CD4-positive, alpha-beta T cell treated with Interleukin-4 for 1 hour (primary cell): ENCODE measurements at regions not wholly inside any gene's neighbourhood (a gene's known extent, or its start where the extent isn't known, plus 50 kb on each side); places are given as distances from the start of the nearest gene placed in this dataset.
"Not testable (repeated sequence)": the region's sequence is repeated elsewhere in the genome, so short reads cannot be mapped to it uniquely, and the experiment has no call there.

Experiments
- DNase-seq, 2 donors: peaks; one replicate each; pipeline ENCODE4 v3.0.0-alpha.2; 2020 to 2022

DNA sequence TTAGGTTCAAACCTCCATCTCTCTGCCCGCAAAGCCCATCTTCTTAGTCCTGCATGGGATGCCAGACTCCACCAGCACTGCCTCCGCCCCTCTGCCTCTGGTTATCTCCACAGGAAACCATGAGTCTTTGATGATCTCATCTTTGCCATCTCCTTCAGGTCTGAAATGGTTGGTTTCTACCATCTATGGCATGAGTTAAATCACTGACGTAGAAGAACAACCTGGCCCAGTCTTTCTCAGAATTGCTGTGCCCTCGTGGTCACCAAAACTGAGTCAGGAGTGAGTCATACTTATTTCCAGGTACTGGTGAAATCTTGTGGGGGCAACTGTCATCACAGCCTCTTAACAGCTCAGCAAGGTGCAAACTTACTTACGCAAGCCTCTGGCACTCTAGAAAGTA lies 468.7 kb upstream of the C16orf82 start:
- DNase-seq = peak; percentile 69 to 78

DNA sequence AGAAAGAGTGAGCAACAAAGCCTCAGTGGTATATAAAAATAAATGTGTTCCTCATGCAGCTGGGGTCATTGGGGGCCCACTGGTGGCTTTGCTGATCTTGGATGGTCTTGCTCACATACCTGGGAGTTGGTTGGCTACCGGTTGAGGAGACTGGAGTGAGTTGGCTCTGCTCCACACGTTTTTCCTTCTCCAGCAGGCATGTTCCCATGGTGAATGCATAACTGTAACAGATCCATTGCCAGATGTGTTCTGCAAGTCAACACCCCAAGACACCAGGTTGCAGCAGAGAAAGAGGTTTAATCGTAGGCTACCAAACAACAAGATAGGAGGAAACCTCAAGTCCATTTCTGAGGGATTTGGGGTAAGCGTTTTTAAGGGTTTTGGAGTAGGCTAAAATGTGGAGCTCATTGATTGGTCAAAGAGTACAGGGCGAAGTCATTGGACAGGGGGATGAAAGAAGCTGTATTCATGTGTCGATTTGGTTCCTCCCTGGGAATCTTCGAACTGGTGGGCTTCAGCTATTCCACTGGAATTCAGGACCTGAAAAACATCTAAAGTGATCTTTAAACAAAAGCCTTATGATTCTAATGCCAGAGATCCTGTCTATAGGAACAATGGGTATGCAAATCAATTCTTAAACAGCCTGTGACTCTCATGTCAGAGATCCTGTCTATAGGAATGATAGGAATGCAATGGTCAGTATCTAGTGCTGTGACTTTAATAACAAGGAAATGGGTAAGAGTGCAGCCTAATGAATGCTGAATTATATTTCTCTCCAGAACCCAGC lies 467.5 kb upstream of the C16orf82 start:
- no peak for DNase-seq

DNA sequence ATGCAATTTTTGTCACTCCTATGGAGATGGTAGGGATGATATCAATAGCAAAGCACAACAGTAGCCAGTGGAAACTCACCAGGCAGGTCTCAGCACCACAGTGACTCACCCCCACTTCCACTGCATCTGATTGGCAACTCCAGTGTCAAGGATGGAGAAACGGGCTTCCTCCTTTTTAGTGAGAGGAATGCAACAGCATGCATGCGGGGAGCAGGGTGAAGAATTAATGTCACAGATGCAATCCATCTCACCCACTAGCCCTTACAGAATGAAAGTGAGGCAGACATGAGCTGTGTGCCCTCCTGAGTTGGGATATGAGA lies 467.0 kb upstream of the C16orf82 start:
- no peak for DNase-seq

DNA sequence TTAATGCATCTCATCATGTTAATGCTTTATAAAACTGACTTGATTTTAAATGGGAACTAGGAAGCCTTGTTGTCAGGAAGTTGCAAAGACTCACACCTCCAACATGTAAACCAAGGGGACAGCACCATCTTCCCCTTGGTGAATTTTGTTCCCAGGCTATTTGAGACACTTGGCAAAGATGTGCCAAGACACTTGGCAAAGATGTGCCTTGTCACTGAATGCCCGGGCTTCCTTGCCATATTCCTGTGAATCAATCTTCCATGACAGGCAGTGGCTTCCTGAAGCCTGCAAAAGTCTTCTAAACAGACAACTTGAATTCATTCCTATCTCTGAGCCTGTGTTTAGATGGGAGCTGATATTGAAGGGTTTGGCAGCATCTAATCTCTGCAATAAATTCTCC lies 465.4 kb upstream of the C16orf82 start:
- DNase-seq = no peak

DNA sequence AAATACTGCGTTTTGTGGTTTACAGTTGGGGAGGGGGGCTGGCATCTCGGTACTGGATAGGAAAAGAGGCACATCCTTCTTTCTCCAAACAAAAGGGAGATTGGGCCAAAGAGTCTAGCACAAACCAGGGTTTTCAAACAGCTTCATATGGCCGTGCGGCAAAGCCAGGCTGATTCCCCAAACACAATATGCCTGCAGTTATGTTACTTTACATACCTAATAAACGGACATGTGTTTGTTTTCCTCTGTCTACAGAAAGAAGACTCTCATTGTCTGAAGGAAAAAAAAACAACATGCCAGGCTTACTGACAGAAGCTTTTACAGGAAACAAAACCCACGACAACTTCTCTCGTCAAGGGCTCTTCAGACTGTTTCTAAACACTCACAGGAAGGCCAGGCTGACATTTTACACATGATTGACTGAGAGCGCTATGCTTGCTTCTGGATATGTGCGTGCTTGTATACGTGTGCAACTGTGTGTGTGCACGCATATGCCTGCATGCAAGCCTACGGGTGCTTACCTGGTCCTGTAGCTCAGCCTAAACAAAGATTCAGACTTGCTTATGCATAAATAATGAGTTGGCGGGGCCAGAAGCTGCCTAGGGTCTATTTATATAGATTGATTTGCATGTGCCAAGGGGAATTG lies 461.0 kb upstream of the C16orf82 start:
- no peak for DNase-seq

DNA sequence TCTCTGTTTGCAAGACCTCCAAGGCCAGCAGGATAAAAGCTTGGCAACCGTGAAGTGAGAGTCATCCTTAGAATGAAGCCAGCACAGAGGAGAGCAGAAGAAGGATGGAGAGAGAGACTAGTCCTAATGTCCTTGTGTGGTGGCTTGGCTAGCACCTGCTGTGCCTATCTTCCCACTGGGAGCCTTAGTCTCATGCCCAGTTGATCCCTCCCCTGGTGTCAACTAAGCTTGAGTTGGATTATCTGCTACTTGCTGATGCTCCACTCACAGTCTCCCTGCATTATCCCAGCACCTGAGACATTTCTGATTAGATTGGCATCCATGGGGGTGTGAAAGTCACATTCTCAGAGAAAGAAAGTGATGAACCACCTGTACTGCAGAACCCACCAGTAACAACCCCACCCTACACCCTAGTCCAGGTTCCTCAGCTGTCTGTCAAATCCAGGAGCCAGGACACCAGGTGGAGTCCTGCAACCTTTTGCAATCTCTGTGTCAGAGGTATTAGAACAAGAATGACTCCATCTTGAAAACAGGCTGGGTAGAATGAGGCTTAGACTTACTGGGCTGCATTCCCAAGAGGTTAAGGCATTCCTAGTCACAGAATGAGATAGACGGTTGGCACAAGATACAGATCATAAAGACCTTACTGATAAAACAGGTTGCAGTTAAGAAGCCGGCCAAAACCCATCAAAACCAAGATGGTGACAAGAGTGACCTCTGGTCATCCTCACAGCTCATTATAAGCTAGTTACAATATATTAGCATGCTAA lies 460.2 kb upstream of the C16orf82 start:
- DNase-seq = no peak

DNA sequence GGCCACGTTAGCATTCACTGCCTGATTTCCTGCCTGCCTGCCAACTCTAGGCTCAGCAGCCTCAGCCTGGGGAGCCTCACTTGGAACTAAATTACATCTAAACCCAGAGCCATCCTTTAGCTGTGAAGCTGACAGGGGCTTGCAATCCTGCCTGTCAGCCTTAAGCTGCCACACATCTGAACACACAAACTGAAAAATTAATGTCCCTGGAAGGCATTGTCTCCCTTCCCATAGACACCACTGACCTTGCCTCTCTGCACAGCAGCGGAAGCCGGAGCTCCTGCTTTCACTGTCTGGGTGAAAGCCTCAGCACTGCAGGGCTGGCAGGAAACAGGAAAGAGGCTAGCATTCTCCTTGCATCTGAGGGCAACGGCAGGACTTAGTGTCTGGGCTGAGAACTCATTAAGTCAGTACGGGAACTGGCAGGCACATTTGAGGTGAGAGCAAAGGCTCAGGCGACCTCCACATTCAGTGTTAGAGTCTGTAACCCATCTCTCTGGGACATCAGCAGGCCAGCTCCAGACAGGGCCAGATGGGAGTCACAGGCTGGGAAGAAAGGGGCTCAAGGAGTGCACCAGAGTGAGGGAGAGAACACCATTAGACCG lies 452.4 kb upstream of the C16orf82 start:
- DNase-seq = no peak

DNA sequence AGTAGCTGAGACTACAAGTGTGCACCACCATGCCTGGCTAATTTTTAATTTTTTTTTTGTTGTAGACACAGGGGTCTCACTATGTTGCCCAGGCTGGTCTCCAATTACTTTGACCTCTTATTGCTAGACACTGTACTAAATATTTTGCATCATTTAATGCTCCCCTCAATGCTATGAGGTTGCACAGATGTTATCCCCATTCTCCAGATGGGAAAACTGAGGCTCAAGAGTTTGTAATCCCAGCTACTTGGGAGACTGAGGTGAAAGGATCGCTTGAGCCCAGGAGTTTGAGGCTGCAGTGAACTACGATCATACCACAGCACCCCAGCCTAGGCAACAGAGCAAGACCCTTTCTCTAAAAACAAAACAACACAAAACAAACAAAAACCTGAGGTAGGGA lies 443.3 kb upstream of the C16orf82 start:
- no peak for DNase-seq

DNA sequence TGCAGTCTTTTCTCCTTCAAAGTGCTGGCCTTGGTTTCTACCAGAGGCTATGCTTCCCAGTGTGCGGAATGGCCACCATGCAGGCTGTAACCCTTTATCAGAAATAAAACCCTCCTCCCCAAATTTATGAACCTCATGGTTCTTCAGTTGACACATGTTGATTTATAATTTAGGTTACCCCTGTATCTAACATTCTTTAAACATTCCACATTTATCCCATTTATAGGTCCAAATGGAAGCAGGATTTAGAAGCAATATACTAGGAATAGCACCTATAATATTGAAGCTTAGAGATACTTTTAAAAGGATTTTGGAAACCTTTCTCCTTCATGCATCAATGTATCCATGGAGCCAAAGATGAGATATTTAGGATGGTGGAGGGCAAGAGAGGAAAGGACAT lies 438.8 kb upstream of the C16orf82 start:
- DNase-seq = no peak

DNA sequence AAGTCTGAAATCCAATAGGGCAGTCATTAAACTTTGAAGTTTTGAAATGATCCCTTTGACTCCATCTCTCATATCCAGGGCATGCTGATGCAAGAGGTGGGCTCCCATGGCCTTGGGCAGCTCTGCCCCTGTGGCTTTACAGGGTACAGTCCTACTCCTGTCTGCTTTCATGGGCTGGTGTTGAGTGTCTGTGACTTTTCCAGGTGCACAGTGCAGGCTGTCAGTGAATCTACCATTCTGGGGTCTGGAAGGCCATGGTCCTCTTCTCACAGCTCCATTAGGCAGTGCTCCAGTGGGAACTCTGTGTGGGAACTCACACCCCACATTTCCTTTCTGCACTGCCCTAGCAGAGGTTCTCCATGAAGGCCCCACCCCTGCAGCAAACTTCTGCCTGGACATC lies 435.4 kb upstream of the C16orf82 start:
- not testable (repeated sequence) for DNase-seq

DNA sequence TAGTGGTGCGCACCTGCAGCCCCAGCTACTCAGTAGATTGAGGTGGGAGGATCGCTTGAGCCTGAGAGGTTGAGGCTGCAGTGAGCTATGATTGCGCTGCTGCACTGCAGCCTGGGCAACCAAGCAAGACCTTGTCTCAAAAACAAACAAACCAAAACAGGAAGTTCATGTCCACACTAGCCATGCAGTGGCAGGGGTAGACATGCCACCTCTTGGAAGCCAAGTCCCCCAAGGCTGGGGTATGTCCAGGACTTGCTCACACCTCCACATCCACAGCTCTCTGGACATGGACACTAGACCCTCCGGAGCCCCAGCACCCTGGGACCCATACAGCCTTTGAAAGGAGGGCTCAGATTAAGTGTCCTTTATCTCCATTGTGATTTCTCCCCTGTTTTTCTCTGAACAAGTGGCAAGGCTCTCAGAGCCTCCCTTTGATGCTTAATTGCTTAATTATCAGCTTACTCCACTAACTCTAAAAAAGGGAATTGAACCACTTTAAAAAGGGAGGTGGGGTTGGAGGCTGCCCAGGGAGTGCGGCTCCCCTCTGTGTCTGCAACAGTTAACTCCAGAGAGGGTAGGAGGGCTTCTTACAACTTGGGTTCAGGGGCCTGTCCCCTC lies 424.6 kb upstream of the C16orf82 start:
- no peak for DNase-seq

DNA sequence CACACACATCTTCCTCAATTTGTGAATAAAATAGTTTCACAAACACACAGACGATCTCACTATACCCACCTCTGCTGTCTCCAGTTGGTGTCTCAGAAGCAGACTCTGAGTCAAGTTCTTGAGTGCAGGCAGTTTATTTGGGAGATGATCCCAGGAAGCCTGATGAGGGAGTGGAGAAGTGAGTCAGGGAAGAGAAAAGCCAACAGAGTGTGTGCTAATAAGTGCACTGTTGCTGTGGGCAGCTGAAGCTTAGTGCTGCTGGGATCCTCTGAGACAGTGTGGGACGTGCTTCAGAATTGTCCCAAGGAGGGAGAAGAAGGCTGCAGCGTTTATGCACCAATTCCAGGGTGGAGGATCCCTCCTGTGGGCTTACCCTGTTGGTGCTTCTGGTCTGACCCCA lies 423.2 kb upstream of the C16orf82 start:
- DNase-seq = no peak

DNA sequence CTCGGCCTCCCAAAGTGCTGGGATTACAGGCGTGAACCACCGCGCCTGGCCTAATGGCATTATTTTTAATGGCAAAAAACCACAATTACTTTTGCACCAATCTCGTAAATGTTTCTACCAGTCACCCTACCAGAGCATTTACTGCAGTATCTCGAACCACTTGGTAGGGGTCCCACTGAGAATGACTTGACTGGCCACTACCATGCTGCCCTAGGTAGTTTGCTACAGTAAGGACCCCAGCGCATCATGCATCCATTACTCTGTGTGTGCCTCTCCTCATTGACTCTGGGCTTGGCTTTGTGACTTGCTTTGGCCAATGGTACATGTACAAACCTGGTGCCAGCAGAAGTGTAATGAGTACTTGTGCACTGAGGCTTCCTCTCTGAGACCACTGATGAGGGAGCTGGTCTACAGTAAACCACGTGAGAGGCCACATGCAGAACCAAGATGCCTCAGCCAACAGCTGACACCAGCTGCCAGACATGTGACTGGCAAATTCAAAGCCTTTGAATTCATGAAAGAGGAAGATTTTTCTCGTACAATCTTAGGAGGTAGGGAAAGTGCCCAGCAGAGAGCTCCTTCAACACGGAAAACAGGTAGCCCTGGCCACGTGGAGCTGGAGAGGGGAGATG lies 421.7 kb upstream of the C16orf82 start:
- DNase-seq = peak in 1 of 2 donors; percentile 11

DNA sequence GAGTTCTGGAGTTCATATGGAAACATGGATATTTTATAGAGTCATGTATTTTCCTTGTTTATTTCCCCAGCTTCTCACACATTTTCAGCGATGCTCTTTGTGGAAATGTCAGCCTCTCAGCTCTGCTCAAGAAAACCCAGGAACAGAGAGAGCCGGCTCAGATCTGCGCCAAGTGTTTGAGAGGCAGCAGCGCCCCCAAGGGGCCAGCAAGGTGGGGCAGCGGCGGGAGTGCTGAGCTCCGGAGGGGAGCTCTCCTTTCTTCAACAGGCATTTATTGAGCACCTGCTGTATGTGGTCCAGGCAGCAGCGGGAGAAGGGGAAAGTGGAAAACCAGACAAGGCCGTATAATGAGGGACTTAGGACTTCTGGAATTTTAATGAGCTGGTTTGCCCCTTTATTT lies 421.1 kb upstream of the C16orf82 start:
- DNase-seq = peak in 1 of 2 donors; percentile 19

DNA sequence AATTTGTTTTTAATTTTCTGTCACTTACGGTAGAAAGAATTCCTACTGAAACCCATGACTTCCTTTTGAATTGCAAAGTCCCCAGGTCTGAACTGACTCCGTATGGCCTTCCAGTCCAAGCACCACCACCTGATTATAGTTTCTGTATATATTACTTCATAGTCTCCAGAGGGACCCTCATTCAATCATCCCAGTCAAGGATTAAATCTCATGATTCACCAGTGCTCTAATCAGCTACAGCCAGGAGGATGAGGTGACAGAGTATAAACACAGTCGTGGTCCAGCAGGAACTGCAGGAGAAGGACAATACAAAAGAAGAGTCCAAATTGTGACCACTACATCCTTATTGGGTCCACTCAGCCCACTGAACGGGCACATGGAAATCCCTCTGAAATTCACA lies 418.9 kb upstream of the C16orf82 start:
- no peak for DNase-seq

DNA sequence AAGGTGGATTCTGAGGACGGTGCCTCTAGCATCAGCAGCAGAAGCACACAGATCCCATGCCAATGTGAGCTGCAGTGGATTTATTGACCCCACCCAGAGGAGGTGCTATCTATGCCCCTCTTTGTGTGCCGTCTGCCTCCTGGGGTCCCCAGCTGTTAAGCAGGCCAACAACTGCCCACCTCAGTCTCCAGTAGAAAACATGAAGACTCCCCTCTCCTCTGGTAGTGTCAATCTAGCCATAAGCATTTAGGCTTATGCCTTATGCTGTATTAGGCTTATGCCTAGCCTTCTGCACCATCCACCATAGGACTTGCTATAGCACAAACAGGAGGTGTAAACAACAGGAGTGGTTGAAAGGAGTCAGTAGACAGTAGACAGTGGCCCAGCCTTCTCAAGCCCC lies 417.9 kb upstream of the C16orf82 start:
- no peak for DNase-seq

DNA sequence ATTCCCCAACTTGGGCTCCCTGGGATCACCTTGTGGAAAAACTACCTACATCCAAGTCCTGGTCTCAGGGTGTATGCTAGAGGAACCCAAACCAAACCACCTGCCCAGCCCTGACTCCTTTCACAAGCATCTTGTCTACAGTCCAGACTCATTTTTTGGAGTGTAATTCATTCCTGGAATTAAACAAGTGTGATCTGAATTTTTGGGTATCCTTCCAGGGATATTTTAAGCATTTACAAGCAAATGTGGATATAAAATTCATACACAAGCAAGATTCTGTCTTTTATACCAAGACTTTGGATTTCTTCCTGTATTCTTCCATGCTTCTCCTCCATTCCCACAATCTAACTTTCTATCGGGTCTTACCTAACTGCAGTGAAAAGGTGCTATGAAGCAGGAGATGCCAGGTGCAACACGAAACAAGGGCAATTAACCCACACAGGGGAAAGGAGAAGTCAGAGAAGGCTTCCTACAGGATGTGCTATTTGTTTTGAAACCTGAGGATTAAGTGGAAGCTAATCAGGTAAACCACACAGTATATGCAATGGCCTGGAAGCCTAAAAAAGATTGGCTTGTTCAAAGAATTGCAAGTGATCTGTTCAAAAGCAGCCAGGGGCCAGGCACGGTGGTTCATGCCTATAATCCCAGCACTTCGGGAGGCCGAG lies 417.2 kb upstream of the C16orf82 start:
- no peak for DNase-seq

DNA sequence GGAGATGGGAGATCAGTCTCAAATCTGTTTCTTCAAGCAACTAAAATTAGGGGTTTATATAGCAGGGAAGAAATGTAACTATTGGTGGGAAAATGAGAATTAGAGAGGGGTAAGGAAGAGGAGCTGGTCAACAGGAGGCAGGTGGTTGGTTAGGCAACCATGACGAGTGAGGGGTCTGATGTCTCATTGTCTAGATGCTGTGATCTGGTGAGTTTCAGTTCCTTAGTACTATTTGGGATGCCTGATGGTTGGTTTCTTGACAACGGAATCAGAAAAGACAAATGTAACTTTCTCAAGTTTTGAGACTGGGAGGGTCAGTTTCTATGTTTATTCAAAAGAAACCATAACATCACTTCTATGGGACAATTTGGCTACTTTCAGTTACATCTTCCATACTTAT lies 415.3 kb upstream of the C16orf82 start:
- no peak for DNase-seq

DNA sequence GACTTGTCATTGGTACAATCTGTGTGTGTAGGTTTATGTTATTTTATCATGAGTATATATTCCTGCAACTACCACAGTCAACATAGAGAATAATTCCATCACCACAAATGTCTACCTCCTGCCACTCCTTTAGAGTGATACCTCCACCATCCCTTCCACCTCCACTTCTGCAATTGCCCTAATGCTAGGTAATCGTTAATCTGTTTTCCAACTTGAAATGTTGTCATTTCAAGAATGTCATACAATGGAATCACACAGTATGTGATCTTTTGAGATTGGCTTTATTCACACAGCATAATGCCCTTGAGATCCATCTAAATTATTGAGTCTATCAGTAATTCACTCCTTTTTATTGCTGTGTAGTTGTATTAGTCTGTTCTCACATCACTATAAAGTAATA lies 414.8 kb upstream of the C16orf82 start:
- DNase-seq = no peak

DNA sequence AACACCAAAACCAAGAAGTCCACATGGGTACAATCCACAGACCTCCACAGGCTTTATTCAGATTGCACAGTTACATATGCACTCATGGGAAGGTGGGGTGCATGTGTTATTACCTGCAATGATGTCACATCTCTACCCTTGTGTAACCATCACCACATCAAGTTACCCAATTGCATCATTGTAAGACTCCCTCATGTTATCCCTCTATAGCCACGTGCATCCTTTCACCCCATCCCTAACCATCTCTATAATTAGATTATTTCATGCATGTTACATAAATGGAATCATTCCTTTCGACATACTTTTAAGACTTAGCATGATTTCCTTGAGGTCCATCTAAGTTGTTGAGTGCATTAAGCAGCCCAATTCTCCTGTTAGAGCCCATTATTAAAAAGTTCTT lies 408.2 kb upstream of the C16orf82 start:
- DNase-seq = no peak

DNA sequence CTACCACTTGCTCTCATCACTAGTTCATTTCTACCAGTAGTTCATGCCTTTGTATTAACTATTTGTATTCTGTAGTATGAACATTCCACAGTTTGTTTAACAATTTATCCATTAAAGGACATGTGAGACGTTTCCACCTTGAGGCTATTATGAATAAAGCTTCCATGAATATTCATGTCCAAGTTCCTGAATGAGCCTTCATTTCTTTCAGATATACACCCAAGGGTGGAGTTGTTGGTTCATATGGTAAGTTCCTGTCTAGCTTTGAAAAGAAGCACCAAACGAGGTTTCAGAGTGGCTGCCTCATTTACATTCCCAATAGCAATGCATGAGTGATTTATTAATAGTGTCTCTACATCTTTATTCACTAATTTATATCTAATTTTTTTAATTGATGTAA lies 407.8 kb upstream of the C16orf82 start:
- no peak for DNase-seq

DNA sequence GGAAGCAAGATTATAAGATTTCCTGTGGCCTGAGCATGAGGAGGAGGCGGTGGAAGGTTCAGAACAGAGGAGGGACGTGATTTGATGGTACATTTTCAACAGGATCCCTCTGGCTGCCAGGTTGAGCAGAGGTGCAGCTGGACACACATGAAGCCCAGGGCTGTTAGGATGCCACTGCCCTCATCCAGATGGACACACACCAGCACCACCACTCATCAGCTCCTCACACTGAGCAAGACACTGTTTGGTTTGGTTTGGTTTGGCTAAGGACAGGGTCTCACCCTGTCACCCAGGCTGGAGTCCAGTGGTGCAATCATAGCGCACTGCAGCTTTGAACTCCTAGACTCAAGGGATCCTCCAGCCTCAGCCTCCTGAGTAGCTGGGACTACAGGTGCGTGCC lies 402.6 kb upstream of the C16orf82 start:
- no peak for DNase-seq
